Neuron (in vitro differentiated cells): ENCODE measurements at regions not wholly inside any gene's neighbourhood (a gene's known extent, or its start where the extent isn't known, plus 50 kb on each side); places are given as distances from the start of the nearest gene placed in this dataset.

Source experiments
- H2AFZ ChIP-seq: one replicate; pipeline ENCODE4 v1.6.1; 2013; ENCODE audit warnings: low read depth, mild to moderate bottlenecking, inconsistent platforms, low read length, moderate library complexity
- H3K27me3 ChIP-seq: one replicate; pipeline ENCODE4 v1.6.1; 2013; ENCODE audit warnings: low read length; ENCODE audit not compliant: insufficient read depth
- H3K36me3 ChIP-seq: one replicate; pipeline ENCODE4 v1.6.1; 2013; ENCODE audit warnings: low read length; ENCODE audit not compliant: insufficient read depth
- H3K4me1 ChIP-seq: one replicate; pipeline ENCODE4 v1.6.1; 2013; ENCODE audit warnings: low read length; ENCODE audit not compliant: insufficient read depth
- H3K4me3 ChIP-seq: 2 replicates; pipeline ENCODE4 v1.5.1; 2013; ENCODE audit warnings: mild to moderate bottlenecking, low read length, moderate library complexity
- H3K9me3 ChIP-seq: one replicate; pipeline ENCODE4 v1.6.1; 2013; ENCODE audit warnings: low read length

GRCh38 chr5:8290721-8291120 lies 421.8 kb downstream of the MTRR start:
- no peaks in the 10 kb centered on the region for H3K9me3 ChIP-seq
- H3K4me1 ChIP-seq = no peaks in the 10 kb centered on the region
- H3K4me3 ChIP-seq = no peak overlapping the region
- no peaks in the 10 kb centered on the region for H3K36me3 ChIP-seq
- H3K27me3 ChIP-seq = no peaks in the 10 kb centered on the region
- no peak overlapping the region for H2AFZ ChIP-seq

- Histone ChIP-seq H3K36me3 (no peaks in the 10 kb centered on the region), H2AFZ (no peak overlapping the region), H3K4me3 (no peak overlapping the region), H3K27me3 (no peaks in the 10 kb centered on the region), H3K4me1 (no peaks in the 10 kb centered on the region), H3K9me3 (no peaks in the 10 kb centered on the region)
Measured at GRCh38 chr5:8291641-8292040, 422.7 kb downstream of the MTRR start.

GRCh38 chr5:8295141-8295540 lies 426.2 kb downstream of the MTRR start:
- no peak overlapping the region for H2AFZ ChIP-seq
- H3K36me3 ChIP-seq = no peaks in the 10 kb centered on the region
- no peak overlapping the region for H3K4me3 ChIP-seq

GRCh38 chr5:8299716-8300115 lies 430.8 kb downstream of the MTRR start:
- Histone ChIP-seq H2AFZ (no peak overlapping the region), H3K36me3 (no peaks in the 10 kb centered on the region), H3K9me3 (no peaks in the 10 kb centered on the region), H3K4me1 (no peaks in the 10 kb centered on the region), H3K4me3 (no peak overlapping the region), H3K27me3 (no peaks in the 10 kb centered on the region)

More at GRCh38 chr5:8295141-8295540, 426.2 kb downstream of the MTRR start:
- H3K4me1 ChIP-seq = no peaks in the 10 kb centered on the region
- H3K9me3 ChIP-seq = no peaks in the 10 kb centered on the region
- H3K27me3 ChIP-seq = no peaks in the 10 kb centered on the region

- Histone ChIP-seq H3K4me1 (no peaks in the 10 kb centered on the region), H2AFZ (no peak overlapping the region), H3K27me3 (no peaks in the 10 kb centered on the region), H3K4me3 (no peak overlapping the region), H3K9me3 (no peaks in the 10 kb centered on the region), H3K36me3 (no peaks in the 10 kb centered on the region)
Measured at GRCh38 chr5:8304341-8304740, 435.4 kb downstream of the MTRR start.

- Histone ChIP-seq H3K4me1 (no peaks in the 10 kb centered on the region), H2AFZ (no peak overlapping the region), H3K9me3 (no peaks in the 10 kb centered on the region), H3K36me3 (no peaks in the 10 kb centered on the region), H3K4me3 (no peak overlapping the region), H3K27me3 (no peaks in the 10 kb centered on the region)
Measured at GRCh38 chr5:8306288-8306896, 437.4 kb downstream of the MTRR start.

GRCh38 chr5:8314965-8315364 lies 446.0 kb downstream of the MTRR start:
- Histone ChIP-seq H3K4me3 (no peak overlapping the region), H3K36me3 (no peaks in the 10 kb centered on the region), H2AFZ (no peak overlapping the region), H3K4me1 (no peaks in the 10 kb centered on the region), H3K27me3 (no peaks in the 10 kb centered on the region), H3K9me3 (no peaks in the 10 kb centered on the region)

GRCh38 chr5:8316608-8317280 lies 447.8 kb downstream of the MTRR start:
- Histone ChIP-seq H3K36me3 (no peaks in the 10 kb centered on the region), H3K27me3 (no peaks in the 10 kb centered on the region), H3K4me3 (no peak overlapping the region), H2AFZ (no peak overlapping the region), H3K9me3 (no peaks in the 10 kb centered on the region), H3K4me1 (no peaks in the 10 kb centered on the region)

- H3K36me3 ChIP-seq = no peaks in the 10 kb centered on the region
- H3K27me3 ChIP-seq = no peaks in the 10 kb centered on the region
- H3K4me1 ChIP-seq = no peaks in the 10 kb centered on the region
Measured at GRCh38 chr5:8317335-8317734, 448.4 kb downstream of the MTRR start.

GRCh38 chr5:8320244-8320643 lies 451.3 kb downstream of the MTRR start:
- Histone ChIP-seq H3K4me3 (no peak overlapping the region), H3K27me3 (no peaks in the 10 kb centered on the region), H3K4me1 (no peaks in the 10 kb centered on the region), H3K36me3 (no peaks in the 10 kb centered on the region), H2AFZ (no peak overlapping the region), H3K9me3 (no peaks in the 10 kb centered on the region)

More at GRCh38 chr5:8317335-8317734, 448.4 kb downstream of the MTRR start:
- Histone ChIP-seq H2AFZ (no peak overlapping the region), H3K4me3 (no peak overlapping the region), H3K9me3 (no peaks in the 10 kb centered on the region)

- H3K9me3 ChIP-seq = no peaks in the 10 kb centered on the region
- no peak overlapping the region for H3K4me3 ChIP-seq
- no peak overlapping the region for H2AFZ ChIP-seq
- H3K4me1 ChIP-seq = no peaks in the 10 kb centered on the region
- H3K36me3 ChIP-seq = no peaks in the 10 kb centered on the region
- H3K27me3 ChIP-seq = no peaks in the 10 kb centered on the region
Measured at GRCh38 chr5:8321272-8321671, 452.3 kb downstream of the MTRR start.

- no peaks in the 10 kb centered on the region for H3K9me3 ChIP-seq
- H3K4me3 ChIP-seq = no peak overlapping the region
- H3K36me3 ChIP-seq = no peaks in the 10 kb centered on the region
- no peaks in the 10 kb centered on the region for H3K27me3 ChIP-seq
- no peaks in the 10 kb centered on the region for H3K4me1 ChIP-seq
- no peak overlapping the region for H2AFZ ChIP-seq
Measured at GRCh38 chr5:8322484-8322883, 453.5 kb downstream of the MTRR start.

GRCh38 chr5:8327016-8327415 lies 458.1 kb downstream of the MTRR start:
- no peaks in the 10 kb centered on the region for H3K36me3 ChIP-seq
- no peak overlapping the region for H3K4me3 ChIP-seq
- H3K9me3 ChIP-seq = no peaks in the 10 kb centered on the region
- no peak overlapping the region for H2AFZ ChIP-seq
- no peaks in the 10 kb centered on the region for H3K4me1 ChIP-seq
- H3K27me3 ChIP-seq = no peaks in the 10 kb centered on the region

- Histone ChIP-seq H3K4me1 (no peaks in the 10 kb centered on the region), H3K4me3 (no peak overlapping the region), H3K36me3 (no peaks in the 10 kb centered on the region), H2AFZ (no peak overlapping the region), H3K9me3 (no peaks in the 10 kb centered on the region), H3K27me3 (no peaks in the 10 kb centered on the region)
Measured at GRCh38 chr5:8329773-8330172, 460.8 kb downstream of the MTRR start.
